HCT116 (cell line): ENCODE measurements at regions not wholly inside any gene's neighbourhood (a gene's known extent, or its start where the extent isn't known, plus 50 kb on each side); places are given as distances from the start of the nearest gene placed in this dataset.

Source experiments
- ATAC-seq: fragments of 200-7000 bp; cut with Tn5 transposase; 2 replicates; pipeline ENCODE4 v1.9.1; 2020; ENCODE audit warnings: mild to moderate bottlenecking, moderate library complexity
- BruUV-seq: library from RNA; stranded (reverse); fragments of 400-500 nt; replicated peaks from 2 replicates; lab custom pipeline; 2021; lab: Mats Ljungman, UMichigan
- CTCF ChIA-PET: fragments of 300-600 bp; sonication (Branson Sonifier 250); formaldehyde crosslinking; loops from one replicate; lab custom pipeline; 2021; ENCODE audit warnings: antibody characterized with exemption; lab: Charles Lee
- POLR2A ChIA-PET: fragments of 300-600, 350-600 bp; sonication (Branson Sonifier 250); formaldehyde crosslinking; loops from one replicate; lab custom pipeline; 2021; ENCODE audit warnings: antibody characterized with exemption; lab: Charles Lee
- RAD21 ChIA-PET, 2 experiments: fragments of 300-600 bp; sonication (Branson Sonifier 250); formaldehyde crosslinking; loops; one replicate each; lab custom pipeline; 2023; ENCODE audit warnings: low total read pairs in 2 of 2; ENCODE audit not compliant: uncharacterized antibody in 2 of 2, unreplicated experiment in 2 of 2, low non-redundant PET in 1 of 2; lab: Charles Lee
- DNase-seq: peaks from one replicate; pipeline ENCODE4 v3.0.0-alpha.2; 2010; ENCODE audit warnings: low read depth, low spot score
- H2AFZ ChIP-seq: fragments of 200-600 bp; shearing (Covaris generic), sonication (generic); 2 replicates; pipeline ENCODE4 v1.6.1; 2017; ENCODE audit warnings: low read depth, mixed run types, mixed read lengths, antibody characterized with exemption, low read length; ENCODE audit not compliant: poor library complexity, severe bottlenecking
- H3K27ac ChIP-seq: 2 replicates; pipeline ENCODE4 v1.5.1; 2012; ENCODE audit warnings: low read depth, low read length
- H3K27me3 ChIP-seq: fragments of 200-600 bp; sonication (generic); 2 replicates; pipeline ENCODE4 v1.6.1; 2016; ENCODE audit warnings: mixed run types, low read length, mixed read lengths; ENCODE audit not compliant: insufficient read depth
- H3K36me3 ChIP-seq, 2 experiments: fragments of 200-500 bp in 1 of 2; fragments of 200-600 bp in 1 of 2; sonication (Bioruptor generic) in 1 of 2; sonication (generic) in 1 of 2; 2 replicates each; pipeline versions ENCODE4 v1.5.1 to v1.6.1; 2014 to 2016; ENCODE audit warnings: low read length in 2 of 2, inconsistent platforms in 1 of 2, mixed read lengths in 1 of 2, mixed run types in 1 of 2; ENCODE audit not compliant: insufficient read depth in 2 of 2, control insufficient read depth in 1 of 2
- H3K4me1 ChIP-seq, 2 experiments: fragments of 200-600 bp in 1 of 2; sonication (generic) in 1 of 2; 2 replicates each; pipeline versions ENCODE4 v1.5.1 to v1.6.1; 2012 to 2017; ENCODE audit warnings: low read length in 2 of 2, inconsistent platforms in 1 of 2, mild to moderate bottlenecking in 1 of 2, mixed read lengths in 1 of 2, mixed run types in 1 of 2, moderate library complexity in 1 of 2; ENCODE audit not compliant: insufficient read depth in 2 of 2, control insufficient read depth in 1 of 2
- H3K4me2 ChIP-seq: fragments of 200-600 bp; sonication (generic); 2 replicates; pipeline ENCODE4 v1.6.1; 2017; ENCODE audit warnings: mixed run types, low read length, mixed read lengths
- H3K4me3 ChIP-seq, 2 experiments: fragments of 200-600 bp in 1 of 2; sonication (generic) in 1 of 2; replicated peaks in 1 of 2; 2 replicates each; pipeline ENCODE4 v1.5.1; 2011 to 2016; ENCODE audit warnings: low read length in 2 of 2, control low read depth in 1 of 2, low read depth in 1 of 2, mild to moderate bottlenecking in 1 of 2, mixed read lengths in 1 of 2, mixed run types in 1 of 2
- H3K79me2 ChIP-seq: fragments of 200-600 bp; sonication (generic); 2 replicates; pipeline ENCODE4 v1.6.1; 2017; ENCODE audit warnings: mild to moderate bottlenecking, mixed run types, low read length, moderate library complexity, mixed read lengths; ENCODE audit not compliant: insufficient read depth
- H3K9ac ChIP-seq: fragments of 200-600 bp; sonication (generic); 2 replicates; pipeline ENCODE4 v1.6.1; 2016; ENCODE audit warnings: low read length, mixed read lengths
- H3K9me2 ChIP-seq: fragments of 200-600 bp; sonication (generic), shearing (Covaris generic); 2 replicates; pipeline ENCODE4 v1.6.1; 2017; ENCODE audit warnings: mixed run types, mild to moderate bottlenecking, moderate library complexity; ENCODE audit not compliant: insufficient read depth
- H3K9me3 ChIP-seq, 2 experiments: fragments of 200-500 bp in 1 of 2; fragments of 200-600 bp in 1 of 2; sonication (Bioruptor generic) in 1 of 2; sonication (generic) in 1 of 2; 2 replicates each; pipeline ENCODE4 v1.6.1; 2014 to 2017; ENCODE audit warnings: low read length in 2 of 2, mixed read lengths in 2 of 2, inconsistent platforms in 1 of 2, low read depth in 1 of 2, mild to moderate bottlenecking in 1 of 2, mixed run types in 1 of 2, moderate library complexity in 1 of 2; ENCODE audit not compliant: control insufficient read depth in 1 of 2, insufficient read depth in 1 of 2
- H4K20me1 ChIP-seq: fragments of 200-600 bp; sonication (generic), shearing (Covaris generic); 2 replicates; pipeline ENCODE4 v1.6.1; 2017; ENCODE audit warnings: mixed run types, mild to moderate bottlenecking, moderate library complexity; ENCODE audit not compliant: insufficient read depth
- CBX3 ChIP-seq: IDR thresholded peaks from 2 replicates; pipeline ENCODE4 v1.6.1; 2012; ENCODE audit warnings: low read depth
- EGR1 ChIP-seq: IDR thresholded peaks from 2 replicates; pipeline ENCODE4 v1.6.1; 2012; ENCODE audit warnings: low read depth
- EZH2 ChIP-seq: fragments of 200-600 bp; sonication (generic); IDR thresholded peaks from 2 replicates; pipeline ENCODE4 v1.6.1; 2017; ENCODE audit warnings: antibody characterized with exemption, mixed run types
- FOSL1 ChIP-seq: IDR thresholded peaks from 2 replicates; pipeline ENCODE4 v1.6.1; 2012; ENCODE audit warnings: low read depth
- JUND ChIP-seq: IDR thresholded peaks from 2 replicates; pipeline ENCODE4 v1.6.1; 2012
- POLR2A ChIP-seq: IDR thresholded peaks from 2 replicates; pipeline ENCODE4 v1.7.0; 2011; ENCODE audit warnings: borderline replicate concordance; ENCODE audit not compliant: insufficient read depth, insufficient read length; ENCODE audit errors: extremely low read depth
- POLR2AphosphoS5 ChIP-seq: IDR thresholded peaks from 2 replicates; pipeline ENCODE4 v1.6.1; 2011; ENCODE audit warnings: mild to moderate bottlenecking, low read depth, low read length, moderate library complexity
- RAD21 ChIP-seq: IDR thresholded peaks from 2 replicates; pipeline ENCODE4 v1.6.1; 2012; ENCODE audit warnings: low read depth, mild to moderate bottlenecking
- SIN3A ChIP-seq: IDR thresholded peaks from 2 replicates; pipeline ENCODE4 v1.6.1; 2012; ENCODE audit warnings: low read depth
- SRF ChIP-seq: IDR thresholded peaks from 2 replicates; pipeline ENCODE4 v1.6.1; 2012; ENCODE audit warnings: low read depth
- TCF7L2 ChIP-seq: IDR thresholded peaks from 2 replicates; pipeline ENCODE4 v1.7.0; 2011; ENCODE audit warnings: borderline replicate concordance, inconsistent platforms; ENCODE audit not compliant: insufficient read depth, insufficient read length; ENCODE audit errors: extremely low read depth
- YY1 ChIP-seq: IDR thresholded peaks from 2 replicates; pipeline ENCODE4 v1.6.1; 2011; ENCODE audit warnings: low read length, low read depth, moderate library complexity, mild to moderate bottlenecking; ENCODE audit not compliant: insufficient replicate concordance; ENCODE audit errors: extremely low read depth
- ZFX ChIP-seq: fragments of 450-650 bp; IDR thresholded peaks from 2 replicates; pipeline ENCODE4 v1.6.1; 2017
- ZNF274 ChIP-seq: fragments of 200-500 bp; sonication (Bioruptor generic); IDR thresholded peaks from 2 replicates; pipeline ENCODE4 v1.6.1; 2014; ENCODE audit warnings: mild to moderate bottlenecking, low read depth, low read length, inconsistent platforms
- intact Hi-C: fragments of 100-400 bp; cut with micrococcal nuclease; formaldehyde crosslinking; loops from 2 replicates; pipeline ENCODE4 v1.10.0; 2022
- TF ChIP-seq, protein P1 (sequence below): IDR thresholded peaks from 2 replicates; pipeline ENCODE4 v1.6.1; 2012
- TF ChIP-seq, protein P2 (sequence below): IDR thresholded peaks from 2 replicates; pipeline ENCODE4 v1.6.1; 2012
- TF ChIP-seq, protein P3 (sequence below), 3 experiments: fragments of 200-600 bp in 1 of 3; sonication (generic) in 1 of 3; IDR thresholded peaks in 2 of 3; conservative IDR thresholded peaks in 1 of 3; 2 replicates each; pipeline ENCODE4 v1.5.1; 2012 to 2017; ENCODE audit warnings: low read depth in 2 of 3, low read length in 2 of 3, antibody characterized with exemption in 1 of 3, borderline replicate concordance in 1 of 3, control low read depth in 1 of 3, mild to moderate bottlenecking in 1 of 3, mixed read lengths in 1 of 3, mixed run types in 1 of 3, moderate library complexity in 1 of 3; ENCODE audit not compliant: insufficient read depth in 1 of 3
- TF ChIP-seq, protein P4 (sequence below): IDR thresholded peaks from 2 replicates; pipeline ENCODE4 v1.6.1; 2011; ENCODE audit warnings: mild to moderate bottlenecking, low read length, moderate library complexity; ENCODE audit not compliant: insufficient replicate concordance; ENCODE audit errors: extremely low read depth
- TF ChIP-seq, protein P5 (sequence below): IDR thresholded peaks from 2 replicates; pipeline ENCODE4 v1.6.1; 2012; ENCODE audit warnings: low read depth

DNA sequence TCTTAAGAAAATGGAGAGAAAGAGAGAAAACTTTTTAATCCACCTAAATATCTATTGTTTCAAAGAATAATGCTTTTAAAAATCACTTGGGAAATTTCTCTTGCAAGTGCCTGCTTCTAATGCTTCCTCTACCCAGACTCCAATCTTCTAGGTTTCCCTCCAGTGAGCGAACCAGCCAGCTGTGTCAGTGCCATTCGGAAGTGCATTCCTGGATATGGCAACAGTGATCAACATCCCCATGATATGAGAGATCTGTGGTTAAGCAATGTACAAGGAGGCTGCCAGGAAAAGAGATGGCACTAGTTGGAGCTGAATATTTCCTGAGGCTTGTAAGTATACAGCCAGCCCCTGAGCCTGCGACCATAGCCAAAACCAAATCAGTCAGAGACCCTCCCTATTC lies 53.3 kb upstream of the KCNMB2 start:
- no peaks in the 10 kb centered on the region for H3K36me3 ChIP-seq
- no peaks in the 10 kb centered on the region for H3K27me3 ChIP-seq
- no peaks in the 10 kb centered on the region for H3K79me2 ChIP-seq
- no peaks in the 10 kb centered on the region for H3K9me3 ChIP-seq
- intact Hi-C loops, result no loop called here
- CTCF ChIA-PET, result no interaction called here
- H3K9me2 ChIP-seq, result no peaks in the 10 kb centered on the region
- no peak for DNase-seq
- no peak overlapping the region for H2AFZ ChIP-seq
- POLR2A ChIA-PET, result no interaction called here
- no peaks in the 10 kb centered on the region for H4K20me1 ChIP-seq
- TF ChIP-seq EZH2 (no peak), SRF (no peak), SIN3A (no peak), JUND (no peak), ZNF274 (no peak), TCF7L2 (no peak), YY1 (no peak), RAD21 (no peak), ZFX (no peak), EGR1 (no peak), CBX3 (no peak), FOSL1 (no peak), POLR2A (no peak), POLR2AphosphoS5 (no peak)
- TF ChIP-seq, protein P1, sequence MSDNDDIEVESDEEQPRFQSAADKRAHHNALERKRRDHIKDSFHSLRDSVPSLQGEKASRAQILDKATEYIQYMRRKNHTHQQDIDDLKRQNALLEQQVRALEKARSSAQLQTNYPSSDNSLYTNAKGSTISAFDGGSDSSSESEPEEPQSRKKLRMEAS, result no peak
- TF ChIP-seq, protein P2, sequence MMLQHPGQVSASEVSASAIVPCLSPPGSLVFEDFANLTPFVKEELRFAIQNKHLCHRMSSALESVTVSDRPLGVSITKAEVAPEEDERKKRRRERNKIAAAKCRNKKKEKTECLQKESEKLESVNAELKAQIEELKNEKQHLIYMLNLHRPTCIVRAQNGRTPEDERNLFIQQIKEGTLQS, result no peak
- TF ChIP-seq, protein P3, sequence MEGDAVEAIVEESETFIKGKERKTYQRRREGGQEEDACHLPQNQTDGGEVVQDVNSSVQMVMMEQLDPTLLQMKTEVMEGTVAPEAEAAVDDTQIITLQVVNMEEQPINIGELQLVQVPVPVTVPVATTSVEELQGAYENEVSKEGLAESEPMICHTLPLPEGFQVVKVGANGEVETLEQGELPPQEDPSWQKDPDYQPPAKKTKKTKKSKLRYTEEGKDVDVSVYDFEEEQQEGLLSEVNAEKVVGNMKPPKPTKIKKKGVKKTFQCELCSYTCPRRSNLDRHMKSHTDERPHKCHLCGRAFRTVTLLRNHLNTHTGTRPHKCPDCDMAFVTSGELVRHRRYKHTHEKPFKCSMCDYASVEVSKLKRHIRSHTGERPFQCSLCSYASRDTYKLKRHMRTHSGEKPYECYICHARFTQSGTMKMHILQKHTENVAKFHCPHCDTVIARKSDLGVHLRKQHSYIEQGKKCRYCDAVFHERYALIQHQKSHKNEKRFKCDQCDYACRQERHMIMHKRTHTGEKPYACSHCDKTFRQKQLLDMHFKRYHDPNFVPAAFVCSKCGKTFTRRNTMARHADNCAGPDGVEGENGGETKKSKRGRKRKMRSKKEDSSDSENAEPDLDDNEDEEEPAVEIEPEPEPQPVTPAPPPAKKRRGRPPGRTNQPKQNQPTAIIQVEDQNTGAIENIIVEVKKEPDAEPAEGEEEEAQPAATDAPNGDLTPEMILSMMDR (IDR thresholded peaks at IDR 0.05 in 2 of 3, conservative IDR thresholded peaks at IDR 0.05 in 1 of 3; ENCODE audit: borderline replicate concordance in 1 of 3, insufficient read depth in 1 of 3, low read depth in 2 of 3, low read length in 2 of 3), result no peak
- TF ChIP-seq, protein P4, sequence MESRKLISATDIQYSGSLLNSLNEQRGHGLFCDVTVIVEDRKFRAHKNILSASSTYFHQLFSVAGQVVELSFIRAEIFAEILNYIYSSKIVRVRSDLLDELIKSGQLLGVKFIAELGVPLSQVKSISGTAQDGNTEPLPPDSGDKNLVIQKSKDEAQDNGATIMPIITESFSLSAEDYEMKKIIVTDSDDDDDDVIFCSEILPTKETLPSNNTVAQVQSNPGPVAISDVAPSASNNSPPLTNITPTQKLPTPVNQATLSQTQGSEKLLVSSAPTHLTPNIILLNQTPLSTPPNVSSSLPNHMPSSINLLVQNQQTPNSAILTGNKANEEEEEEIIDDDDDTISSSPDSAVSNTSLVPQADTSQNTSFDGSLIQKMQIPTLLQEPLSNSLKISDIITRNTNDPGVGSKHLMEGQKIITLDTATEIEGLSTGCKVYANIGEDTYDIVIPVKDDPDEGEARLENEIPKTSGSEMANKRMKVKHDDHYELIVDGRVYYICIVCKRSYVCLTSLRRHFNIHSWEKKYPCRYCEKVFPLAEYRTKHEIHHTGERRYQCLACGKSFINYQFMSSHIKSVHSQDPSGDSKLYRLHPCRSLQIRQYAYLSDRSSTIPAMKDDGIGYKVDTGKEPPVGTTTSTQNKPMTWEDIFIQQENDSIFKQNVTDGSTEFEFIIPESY, result no peak
- TF ChIP-seq, protein P5, sequence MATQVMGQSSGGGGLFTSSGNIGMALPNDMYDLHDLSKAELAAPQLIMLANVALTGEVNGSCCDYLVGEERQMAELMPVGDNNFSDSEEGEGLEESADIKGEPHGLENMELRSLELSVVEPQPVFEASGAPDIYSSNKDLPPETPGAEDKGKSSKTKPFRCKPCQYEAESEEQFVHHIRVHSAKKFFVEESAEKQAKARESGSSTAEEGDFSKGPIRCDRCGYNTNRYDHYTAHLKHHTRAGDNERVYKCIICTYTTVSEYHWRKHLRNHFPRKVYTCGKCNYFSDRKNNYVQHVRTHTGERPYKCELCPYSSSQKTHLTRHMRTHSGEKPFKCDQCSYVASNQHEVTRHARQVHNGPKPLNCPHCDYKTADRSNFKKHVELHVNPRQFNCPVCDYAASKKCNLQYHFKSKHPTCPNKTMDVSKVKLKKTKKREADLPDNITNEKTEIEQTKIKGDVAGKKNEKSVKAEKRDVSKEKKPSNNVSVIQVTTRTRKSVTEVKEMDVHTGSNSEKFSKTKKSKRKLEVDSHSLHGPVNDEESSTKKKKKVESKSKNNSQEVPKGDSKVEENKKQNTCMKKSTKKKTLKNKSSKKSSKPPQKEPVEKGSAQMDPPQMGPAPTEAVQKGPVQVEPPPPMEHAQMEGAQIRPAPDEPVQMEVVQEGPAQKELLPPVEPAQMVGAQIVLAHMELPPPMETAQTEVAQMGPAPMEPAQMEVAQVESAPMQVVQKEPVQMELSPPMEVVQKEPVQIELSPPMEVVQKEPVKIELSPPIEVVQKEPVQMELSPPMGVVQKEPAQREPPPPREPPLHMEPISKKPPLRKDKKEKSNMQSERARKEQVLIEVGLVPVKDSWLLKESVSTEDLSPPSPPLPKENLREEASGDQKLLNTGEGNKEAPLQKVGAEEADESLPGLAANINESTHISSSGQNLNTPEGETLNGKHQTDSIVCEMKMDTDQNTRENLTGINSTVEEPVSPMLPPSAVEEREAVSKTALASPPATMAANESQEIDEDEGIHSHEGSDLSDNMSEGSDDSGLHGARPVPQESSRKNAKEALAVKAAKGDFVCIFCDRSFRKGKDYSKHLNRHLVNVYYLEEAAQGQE, result no peak
- TF ChIP-seq, all 23 proteins: peak for 0
- no peak for ATAC-seq
- RAD21 ChIA-PET, result no interaction called here
- no peak overlapping the region for H3K9ac ChIP-seq
- H3K4me2 ChIP-seq, result no peak overlapping the region
- no peaks in the 10 kb centered on the region for H3K4me1 ChIP-seq
- no peak overlapping the region for H3K27ac ChIP-seq
- no peak overlapping the region for H3K4me3 ChIP-seq
- BruUV-seq, result no TSS peak
